DMS153 (cell line): ENCODE measurements at regions not wholly inside any gene's neighbourhood (a gene's known extent, or its start where the extent isn't known, plus 50 kb on each side); places are given as distances from the start of the nearest gene placed in this dataset.
"Not testable (repeated sequence)": the region's sequence is repeated elsewhere in the genome, so short reads cannot be mapped to it uniquely, and the experiment has no call there.

Experiments
- DNase-seq: peaks from one replicate; lab custom pipeline; 2025; lab: John Stamatoyannopoulos, UW

DNA sequence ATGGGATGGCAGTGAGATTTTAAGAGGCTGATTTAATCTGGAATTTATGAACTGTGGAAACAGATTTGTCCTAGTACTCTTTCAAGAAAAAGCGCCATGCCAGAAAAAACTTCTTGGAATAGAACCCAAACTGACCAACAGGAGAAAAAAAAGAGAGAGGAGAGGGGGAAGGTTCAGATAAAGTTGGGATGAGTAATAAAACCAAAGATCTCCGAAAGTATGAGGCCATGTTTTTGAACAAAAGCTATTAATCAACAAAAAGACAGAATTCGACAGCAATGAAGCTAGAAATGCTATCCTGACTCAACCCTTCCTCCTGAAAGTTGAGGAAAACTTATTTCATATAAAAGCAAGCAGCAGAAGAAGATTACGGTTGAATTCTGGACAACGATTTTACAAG lies 135.5 kb downstream of the CEMIP2 start:
- DNase-seq = no peak

GRCh38 chr9:71630377-71630995 lies 137.8 kb downstream of the CEMIP2 start:
- no peak for DNase-seq

GRCh38 chr9:71629578-71630215 lies 138.6 kb downstream of the CEMIP2 start:
- no peak for DNase-seq

- DNase-seq = no peak
Observed at GRCh38 chr9:71628247-71628646, 140.1 kb downstream of the CEMIP2 start.

- no peak for DNase-seq
Observed at GRCh38 chr9:71627537-71627936, 140.8 kb downstream of the CEMIP2 start.

- DNase-seq = no peak
Observed at GRCh38 chr9:71626395-71626794, 141.9 kb downstream of the CEMIP2 start.

DNA sequence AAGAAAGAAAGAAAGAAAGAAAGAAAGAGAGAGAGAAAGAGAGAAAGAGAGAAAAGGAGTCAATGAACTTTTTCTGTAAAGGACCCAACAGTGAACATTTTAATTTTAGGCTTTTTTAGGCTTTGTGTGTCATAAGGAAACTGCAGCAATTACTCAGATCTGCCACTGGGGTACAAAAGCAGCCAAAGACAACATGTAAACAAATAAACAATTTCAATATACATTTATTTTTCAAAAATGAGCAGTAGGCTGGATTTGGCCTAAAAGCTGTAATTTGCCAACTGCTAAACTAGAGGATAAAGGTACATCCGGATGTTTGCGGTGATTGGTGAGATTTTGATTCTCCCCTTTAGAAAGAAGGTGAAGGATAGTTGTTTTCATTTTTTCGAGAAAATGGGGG lies 143.6 kb downstream of the CEMIP2 start:
- no peak for DNase-seq

DNA sequence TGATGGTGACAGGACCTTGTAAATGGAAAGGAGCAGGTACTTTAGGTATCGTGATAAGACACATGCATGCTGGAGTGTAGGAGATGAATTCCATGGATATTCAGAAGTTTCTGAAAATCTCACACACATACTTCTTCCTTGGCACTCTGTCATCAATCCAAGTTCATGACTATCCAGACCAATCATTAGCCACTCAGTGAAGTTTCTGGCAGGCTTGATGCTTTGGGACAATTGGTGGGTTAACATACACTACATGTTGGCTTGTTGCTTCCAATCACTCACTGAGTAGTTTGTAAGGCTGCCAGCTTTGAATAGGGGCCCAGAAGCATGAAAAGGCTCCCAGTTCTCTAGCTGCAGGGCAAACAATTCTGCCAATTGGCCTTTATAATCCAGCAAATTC lies 147.6 kb downstream of the CEMIP2 start:
- no peak for DNase-seq

- no peak for DNase-seq
Observed at GRCh38 chr9:71620331-71620730, 148.0 kb downstream of the CEMIP2 start.

- no peak for DNase-seq
Observed at GRCh38 chr9:71619926-71620325, 148.4 kb downstream of the CEMIP2 start.

GRCh38 chr9:71614409-71615010 lies 153.8 kb downstream of the CEMIP2 start:
- DNase-seq = no peak

- DNase-seq = no peak
Observed at GRCh38 chr9:71612889-71613288, 155.4 kb downstream of the CEMIP2 start.

- no peak for DNase-seq
Observed at GRCh38 chr9:71609448-71609830, 158.9 kb downstream of the CEMIP2 start.

- no peak for DNase-seq
Observed at GRCh38 chr9:71608825-71609447, 159.4 kb downstream of the CEMIP2 start.

GRCh38 chr9:71608021-71608420 lies 160.3 kb downstream of the CEMIP2 start:
- DNase-seq = no peak

GRCh38 chr9:71607461-71607881 lies 160.8 kb downstream of the CEMIP2 start:
- no peak for DNase-seq

DNA sequence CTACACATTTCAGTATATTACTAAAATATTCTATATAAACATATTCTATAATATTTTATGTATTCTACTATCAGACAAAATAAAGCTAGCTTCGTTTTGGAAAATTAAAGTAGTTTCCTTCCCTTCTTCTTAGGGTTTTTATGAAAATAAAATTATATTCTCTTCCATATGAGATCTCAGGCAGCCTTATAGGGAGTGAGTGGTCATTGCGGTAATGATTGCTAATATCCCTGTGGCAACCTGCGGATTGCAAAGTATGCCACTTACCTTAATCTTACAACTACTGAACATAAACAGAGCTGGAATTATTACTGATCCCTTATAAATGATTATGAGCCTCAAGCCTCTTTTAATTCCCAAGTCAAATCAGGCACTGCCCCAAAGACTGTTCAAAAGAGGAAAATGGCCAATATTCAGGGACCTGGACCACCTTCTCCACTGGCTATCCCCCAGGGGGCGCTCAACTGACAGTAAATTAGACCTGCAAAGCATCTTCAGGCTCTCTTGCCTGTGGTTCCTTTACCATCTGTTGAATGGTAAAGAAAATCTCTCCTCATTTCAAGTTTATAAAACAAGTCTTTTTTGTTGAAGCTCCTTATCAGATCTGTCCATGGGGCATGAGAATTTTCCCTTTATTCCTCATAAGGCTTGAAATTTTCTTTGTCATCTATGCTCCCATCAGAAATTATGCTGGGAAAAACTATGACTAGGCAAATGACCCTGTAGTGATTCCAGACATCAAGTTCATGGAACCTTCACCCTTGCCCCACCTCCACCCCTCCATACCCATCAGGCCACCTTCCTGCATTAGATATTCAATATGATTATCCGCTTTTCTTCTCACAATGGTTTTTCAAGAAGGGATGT lies 163.9 kb downstream of the CEMIP2 start:
- peak; percentile 17 for DNase-seq

GRCh38 chr9:71602652-71603051 lies 165.7 kb downstream of the CEMIP2 start:
- DNase-seq = no peak

DNA sequence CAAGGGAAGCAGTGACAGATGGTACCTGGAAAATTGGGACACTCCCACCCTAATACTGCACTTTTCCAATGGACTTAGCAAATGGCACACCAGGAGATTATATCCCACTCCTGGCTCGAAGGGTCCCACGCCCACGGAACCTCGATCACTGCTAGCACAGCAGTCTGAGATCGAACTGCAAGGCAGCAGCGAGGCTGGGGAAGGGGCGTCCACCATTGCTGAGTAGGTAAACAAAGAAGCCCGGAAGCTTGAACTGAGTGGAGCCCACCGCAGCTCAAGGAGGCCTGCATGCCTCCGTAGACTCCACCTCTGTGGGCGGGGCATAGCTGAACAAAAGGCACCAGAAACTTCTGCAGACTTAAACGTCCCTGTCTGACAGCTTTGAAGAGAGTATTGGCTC lies 172.6 kb downstream of the CEMIP2 start:
- not testable (repeated sequence) for DNase-seq

DNA sequence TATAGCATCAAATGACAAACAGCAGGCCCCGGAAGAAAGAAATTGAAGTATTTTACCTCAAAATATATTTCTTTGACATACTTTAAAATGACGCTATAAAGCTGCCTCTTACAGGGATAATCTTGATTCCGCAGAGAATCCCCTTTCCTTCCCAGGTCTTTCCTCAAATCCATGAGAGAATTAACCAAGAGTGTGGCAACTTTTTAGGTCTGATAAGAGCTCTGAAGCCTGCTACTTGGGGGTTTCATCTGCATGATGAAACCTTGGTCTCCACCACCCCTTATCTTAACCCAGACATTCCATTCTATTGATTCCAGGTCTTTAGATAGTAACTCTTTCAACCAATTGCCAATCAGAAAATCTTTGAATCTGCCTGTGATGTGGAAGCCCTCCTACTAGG lies 173.8 kb downstream of the CEMIP2 start:
- DNase-seq = no peak

DNA sequence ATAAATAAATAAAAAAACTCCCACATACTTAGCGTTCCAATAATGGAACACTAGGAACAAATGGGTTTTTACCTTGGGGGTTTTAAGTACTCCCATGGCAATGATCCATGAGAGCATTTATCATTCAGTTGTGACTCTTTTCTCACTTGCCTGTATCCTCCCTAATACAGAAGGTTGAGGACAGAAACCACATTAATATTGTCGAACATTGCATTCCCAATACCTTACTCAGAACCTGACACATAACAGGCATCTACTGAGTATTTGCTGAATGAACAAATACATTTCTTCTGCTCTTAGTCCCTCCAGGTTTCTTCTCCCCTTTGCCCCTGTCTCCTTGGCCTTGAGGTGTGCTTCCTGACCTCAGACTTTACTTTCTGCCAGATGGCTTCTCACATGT lies 175.9 kb downstream of the CEMIP2 start:
- no peak for DNase-seq

GRCh38 chr9:71590362-71590761 lies 178.0 kb downstream of the CEMIP2 start:
- no peak for DNase-seq
